Activated CD4-positive, alpha-beta memory T cell treated with anti-CD3 and anti-CD28 coated beads for 36 hours (primary cell): ENCODE measurements at regions not wholly inside any gene's neighbourhood (a gene's known extent, or its start where the extent isn't known, plus 50 kb on each side); places are given as distances from the start of the nearest gene placed in this dataset.

Experiments used
- CTCF ChIA-PET: fragments of 350-600 bp; sonication (Branson Sonifier 250); formaldehyde crosslinking; loops from one replicate; lab custom pipeline; 2021; ENCODE audit warnings: antibody characterized with exemption, inconsistent platforms; lab: Charles Lee
- POLR2A ChIA-PET: fragments of 350-600 bp; sonication (Branson Sonifier 250); formaldehyde crosslinking; loops from one replicate; lab custom pipeline; 2021; ENCODE audit warnings: antibody characterized with exemption; lab: Charles Lee
- DNase-seq: peaks from one replicate; pipeline ENCODE4 v3.0.0-alpha.2; 2020
- H3K27ac Mint-ChIP-seq: one replicate; pipeline ENCODE4 v1.8.0; 2021; ENCODE audit warnings: mixed read lengths
- H3K27me3 Mint-ChIP-seq: one replicate; pipeline ENCODE4 v1.8.0; 2021; ENCODE audit warnings: mixed read lengths
- H3K36me3 Mint-ChIP-seq: one replicate; pipeline ENCODE4 v1.8.0; 2021; ENCODE audit warnings: mixed read lengths
- H3K4me1 Mint-ChIP-seq: one replicate; pipeline ENCODE4 v1.8.0; 2021; ENCODE audit warnings: low read depth, mixed read lengths
- H3K4me3 Mint-ChIP-seq: one replicate; pipeline ENCODE4 v1.8.0; 2021; ENCODE audit warnings: mild to moderate bottlenecking, mixed read lengths
- H3K9me3 Mint-ChIP-seq: one replicate; pipeline ENCODE4 v1.8.0; 2021; ENCODE audit warnings: mixed read lengths
- intact Hi-C: fragments of 100-400 bp; cut with micrococcal nuclease; formaldehyde crosslinking; loops from one replicate; pipeline ENCODE4 v1.15.1; 2023

GRCh38 chr21:43317254-43317748 lies 109.6 kb downstream of the SIK1 start:
- no peaks in the 10 kb centered on the region for H3K36me3 Mint-ChIP-seq
- H3K4me1 Mint-ChIP-seq, result no peaks in the 10 kb centered on the region
- H3K27ac Mint-ChIP-seq, result no peak overlapping the region
- no peak for DNase-seq
- peaks cover 12% of the 10 kb centered on the region for H3K9me3 Mint-ChIP-seq
- H3K27me3 Mint-ChIP-seq, result peaks cover 12% of the 10 kb centered on the region
- intact Hi-C loops, result no loop called here
- ChIA-PET POLR2A (no interaction called here), CTCF (no interaction called here)
- no peak overlapping the region for H3K4me3 Mint-ChIP-seq

GRCh38 chr21:43316156-43316845 lies 110.6 kb downstream of the SIK1 start:
- ChIA-PET CTCF (no interaction called here), POLR2A (no interaction called here)
- Mint-ChIP-seq H3K9me3 (peaks cover 12% of the 10 kb centered on the region), H3K4me1 (no peaks in the 10 kb centered on the region), H3K27me3 (peaks cover 12% of the 10 kb centered on the region), H3K4me3 (no peak overlapping the region), H3K36me3 (no peaks in the 10 kb centered on the region), H3K27ac (no peak overlapping the region)
- DNase-seq, result no peak
- intact Hi-C loops, result no loop called here

- POLR2A ChIA-PET, result no interaction called here
- H3K27ac Mint-ChIP-seq, result no peak overlapping the region
- peaks cover 12% of the 10 kb centered on the region for H3K27me3 Mint-ChIP-seq
- DNase-seq, result no peak
- H3K36me3 Mint-ChIP-seq, result no peaks in the 10 kb centered on the region
- peaks cover 12% of the 10 kb centered on the region for H3K9me3 Mint-ChIP-seq
- no peak overlapping the region for H3K4me3 Mint-ChIP-seq
- no peaks in the 10 kb centered on the region for H3K4me1 Mint-ChIP-seq
- CTCF ChIA-PET, result no interaction called here
- intact Hi-C loops, result no loop called here
Observed at GRCh38 chr21:43315244-43316137, 111.4 kb downstream of the SIK1 start.

DNA sequence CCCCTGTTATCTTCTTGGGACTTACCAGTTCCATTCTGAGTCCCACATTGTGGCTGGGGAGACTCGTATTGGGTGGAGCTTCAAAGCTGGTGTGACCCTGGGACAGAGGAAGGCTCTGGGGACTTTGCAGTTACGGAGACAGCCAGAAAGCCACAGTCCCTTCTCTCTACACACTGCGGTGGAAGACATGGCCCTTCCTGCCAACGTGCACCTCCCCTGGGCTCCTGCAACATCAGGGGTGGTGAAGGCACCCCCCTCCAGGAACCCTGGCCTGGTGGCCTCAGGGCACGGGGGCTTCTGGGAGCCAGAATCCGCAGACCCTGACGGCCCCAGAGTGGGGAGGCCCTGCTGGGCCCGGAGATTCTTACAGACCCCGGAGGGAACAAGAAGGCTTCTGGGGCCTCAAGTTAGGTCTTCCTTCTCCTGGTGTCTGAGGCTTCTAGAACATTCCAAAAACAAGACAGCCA lies 113.0 kb downstream of the SIK1 start:
- Mint-ChIP-seq H3K27me3 (peaks cover 12% of the 10 kb centered on the region), H3K27ac (no peak overlapping the region), H3K9me3 (peaks cover 12% of the 10 kb centered on the region), H3K4me3 (no peak overlapping the region), H3K4me1 (no peaks in the 10 kb centered on the region), H3K36me3 (no peaks in the 10 kb centered on the region)
- DNase-seq, result no peak
- intact Hi-C loops, result no loop called here
- ChIA-PET CTCF (no interaction called here), POLR2A (no interaction called here)

DNA sequence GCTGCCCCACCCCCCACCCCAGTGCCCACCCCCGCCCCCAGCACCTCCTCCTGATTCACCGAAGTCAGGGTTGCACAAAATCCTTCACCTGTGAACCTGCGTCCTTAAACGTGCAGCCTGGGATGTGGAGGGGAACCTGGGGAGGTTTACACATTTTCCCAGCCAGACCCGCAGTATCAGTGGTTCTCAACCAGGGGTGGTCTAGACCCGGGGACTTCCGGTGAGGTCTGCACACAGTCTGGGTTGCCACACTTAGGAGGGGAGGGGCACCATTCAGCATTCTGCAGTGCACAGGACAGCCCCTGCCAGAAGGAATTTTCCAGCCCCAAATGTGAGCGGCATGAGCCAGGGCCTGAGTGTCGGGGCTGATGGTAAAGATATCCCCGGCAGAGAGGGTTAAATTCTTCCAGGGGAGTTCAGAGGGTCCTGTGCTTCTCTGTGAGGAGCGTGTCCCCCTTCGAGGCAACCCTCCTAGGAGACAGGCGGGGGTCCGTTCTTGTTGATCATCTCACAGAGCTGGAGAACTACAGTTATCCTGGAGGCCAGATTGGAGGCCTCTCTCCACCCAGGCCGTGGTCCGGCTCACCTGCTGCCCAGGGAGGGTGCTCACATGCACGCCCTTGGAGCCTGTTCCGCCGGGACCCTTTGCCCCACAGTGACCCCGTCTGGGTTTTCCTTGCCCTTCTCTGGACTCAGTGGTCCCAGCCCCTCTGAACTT lies 113.6 kb downstream of the SIK1 start:
- no peaks in the 10 kb centered on the region for H3K4me1 Mint-ChIP-seq
- H3K36me3 Mint-ChIP-seq, result no peaks in the 10 kb centered on the region
- intact Hi-C loops, result no loop called here
- DNase-seq, result no peak
- H3K27me3 Mint-ChIP-seq, result peaks cover 12% of the 10 kb centered on the region
- ChIA-PET CTCF (no interaction called here), POLR2A (no interaction called here)
- no peak overlapping the region for H3K27ac Mint-ChIP-seq
- H3K4me3 Mint-ChIP-seq, result no peak overlapping the region
- peaks cover 10% of the 10 kb centered on the region for H3K9me3 Mint-ChIP-seq

DNA sequence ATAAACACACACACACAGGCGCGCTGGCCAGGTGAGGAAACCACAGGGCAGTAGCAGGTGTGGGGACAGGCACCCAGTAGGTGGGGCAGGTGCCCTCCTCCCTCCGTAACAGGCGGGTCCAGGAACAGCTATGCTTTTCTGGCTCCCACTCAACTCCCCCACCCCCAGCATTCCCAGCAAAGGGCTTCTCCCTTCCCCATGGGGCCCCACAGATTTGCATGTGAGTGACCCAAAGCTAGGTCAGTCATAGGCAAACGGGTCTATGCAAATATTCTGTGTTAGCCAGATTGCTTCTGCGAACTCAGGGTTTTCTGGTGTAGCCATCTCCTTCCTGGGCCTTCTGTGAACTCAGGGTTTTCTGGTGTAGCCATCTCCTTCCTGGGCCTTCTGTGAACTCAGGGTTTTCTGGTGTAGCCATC lies 114.2 kb downstream of the SIK1 start:
- no peak for DNase-seq
- H3K4me3 Mint-ChIP-seq, result no peak overlapping the region
- H3K4me1 Mint-ChIP-seq, result no peaks in the 10 kb centered on the region
- intact Hi-C loops, result no loop called here
- H3K9me3 Mint-ChIP-seq, result peaks cover 4% of the 10 kb centered on the region
- no peaks in the 10 kb centered on the region for H3K36me3 Mint-ChIP-seq
- H3K27ac Mint-ChIP-seq, result no peak overlapping the region
- peaks cover 12% of the 10 kb centered on the region for H3K27me3 Mint-ChIP-seq
- CTCF ChIA-PET, result no interaction called here
- POLR2A ChIA-PET, result no interaction called here

- CTCF ChIA-PET, result no interaction called here
- peaks cover 10% of the 10 kb centered on the region for H3K27me3 Mint-ChIP-seq
- H3K9me3 Mint-ChIP-seq, result no peaks in the 10 kb centered on the region
- no peak overlapping the region for H3K27ac Mint-ChIP-seq
- no peaks in the 10 kb centered on the region for H3K36me3 Mint-ChIP-seq
- DNase-seq, result no peak
- intact Hi-C loops, result no loop called here
- POLR2A ChIA-PET, result no interaction called here
- H3K4me3 Mint-ChIP-seq, result no peak overlapping the region
- peaks cover 3% of the 10 kb centered on the region for H3K4me1 Mint-ChIP-seq
Observed at GRCh38 chr21:43312011-43312410, 114.9 kb downstream of the SIK1 start.

GRCh38 chr21:43311301-43311817 lies 115.6 kb downstream of the SIK1 start:
- intact Hi-C loops, result no loop called here
- no peak overlapping the region for H3K27ac Mint-ChIP-seq
- peaks cover 3% of the 10 kb centered on the region for H3K4me1 Mint-ChIP-seq
- peaks cover 7% of the 10 kb centered on the region for H3K27me3 Mint-ChIP-seq
- POLR2A ChIA-PET, result no interaction called here
- no peak overlapping the region for H3K4me3 Mint-ChIP-seq
- DNase-seq, result no peak
- no peaks in the 10 kb centered on the region for H3K36me3 Mint-ChIP-seq
- CTCF ChIA-PET, result no interaction called here
- H3K9me3 Mint-ChIP-seq, result no peaks in the 10 kb centered on the region

DNA sequence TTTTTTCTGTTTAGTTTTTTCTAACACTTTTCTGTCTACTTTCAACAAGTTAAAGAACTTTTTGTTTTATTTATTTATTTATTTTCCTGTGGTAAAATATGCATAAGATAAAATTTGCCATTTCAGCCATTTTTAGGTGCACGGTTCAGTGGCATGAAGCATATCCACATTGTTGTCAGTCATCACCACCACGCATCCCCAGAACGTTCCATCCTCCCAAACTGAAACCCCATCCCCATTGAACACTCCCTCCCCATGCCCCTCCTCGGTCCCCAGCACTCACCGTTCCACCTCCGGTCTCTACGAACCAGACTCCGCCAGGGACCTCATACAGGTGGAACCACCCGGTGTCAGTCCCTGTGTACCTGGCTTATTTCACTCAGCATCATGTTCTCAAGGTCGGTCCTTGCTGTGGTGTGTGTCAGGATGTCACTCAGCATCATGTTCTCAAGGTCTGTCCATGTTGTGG lies 118.1 kb downstream of the SIK1 start:
- no peaks in the 10 kb centered on the region for H3K9me3 Mint-ChIP-seq
- H3K36me3 Mint-ChIP-seq, result no peaks in the 10 kb centered on the region
- H3K27ac Mint-ChIP-seq, result no peak overlapping the region
- intact Hi-C loops, result no loop called here
- H3K4me1 Mint-ChIP-seq, result peaks cover 3% of the 10 kb centered on the region
- no peak overlapping the region for H3K4me3 Mint-ChIP-seq
- peaks cover 2% of the 10 kb centered on the region for H3K27me3 Mint-ChIP-seq
- CTCF ChIA-PET, result no interaction called here
- POLR2A ChIA-PET, result no interaction called here
- no peak for DNase-seq

- Mint-ChIP-seq H3K27me3 (peaks cover 2% of the 10 kb centered on the region), H3K36me3 (no peaks in the 10 kb centered on the region), H3K27ac (no peak overlapping the region), H3K9me3 (no peaks in the 10 kb centered on the region), H3K4me1 (peaks cover 3% of the 10 kb centered on the region), H3K4me3 (no peak overlapping the region)
- ChIA-PET CTCF (no interaction called here), POLR2A (no interaction called here)
- DNase-seq, result no peak
- intact Hi-C loops, result no loop called here
Observed at GRCh38 chr21:43308101-43308814, 118.7 kb downstream of the SIK1 start.

DNA sequence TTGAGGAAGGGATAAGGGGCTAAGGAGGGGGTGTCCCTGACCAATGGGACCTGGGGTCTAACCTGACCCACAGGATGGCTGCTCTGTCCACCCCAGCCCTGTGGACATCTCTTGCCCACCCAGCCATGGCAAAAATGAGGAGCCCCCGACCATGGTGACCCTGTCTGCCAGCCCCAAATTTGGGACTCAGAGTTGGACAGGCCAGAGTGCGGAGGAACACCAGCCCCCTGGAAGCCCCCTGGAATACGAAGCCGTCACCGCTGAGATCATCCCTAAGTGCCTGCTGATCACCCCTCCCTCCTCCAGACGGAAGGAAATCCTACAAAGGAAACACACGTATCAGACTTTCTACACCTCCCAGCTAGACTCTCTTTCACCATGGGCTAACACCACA lies 119.3 kb downstream of the SIK1 start:
- Mint-ChIP-seq H3K36me3 (no peaks in the 10 kb centered on the region), H3K27ac (no peak overlapping the region), H3K27me3 (peaks cover 2% of the 10 kb centered on the region), H3K4me1 (peaks cover 3% of the 10 kb centered on the region), H3K9me3 (no peaks in the 10 kb centered on the region), H3K4me3 (no peak overlapping the region)
- no peak for DNase-seq
- POLR2A ChIA-PET, result no interaction called here
- intact Hi-C loops, result no loop called here
- CTCF ChIA-PET, result no interaction called here
